Endothelial cell of umbilical vein (primary cell): ENCODE measurements at regions not wholly inside any gene's neighbourhood (a gene's known extent, or its start where the extent isn't known, plus 50 kb on each side); places are given as distances from the start of the nearest gene placed in this dataset.

Source experiments
- CTCF ChIP-seq, 2 donors: IDR thresholded peaks; 1 replicate in 1 of 2; 2 replicates in 1 of 2; pipeline ENCODE4 v1.5.1; 2011; ENCODE audit warnings: low read length in 2 of 2, mild to moderate bottlenecking in 2 of 2, moderate library complexity in 2 of 2, control low read depth in 1 of 2, inconsistent platforms in 1 of 2, low read depth in 1 of 2; ENCODE audit not compliant: insufficient read depth in 1 of 2; ENCODE audit errors: extremely low read depth in 1 of 2
- EZH2 ChIP-seq: IDR thresholded peaks from 2 replicates; pipeline ENCODE4 v1.6.1; 2012; ENCODE audit warnings: borderline replicate concordance, low read depth, mild to moderate bottlenecking, moderate library complexity, low read length, inconsistent platforms; ENCODE audit not compliant: severe bottlenecking
- MAX ChIP-seq: IDR thresholded peaks from 2 replicates; pipeline ENCODE4 v1.6.1; 2011; ENCODE audit not compliant: insufficient read depth, insufficient read length
- POLR2A ChIP-seq: IDR thresholded peaks from 2 replicates; pipeline ENCODE4 v1.6.1; 2012; ENCODE audit warnings: low read depth, mild to moderate bottlenecking, control low read depth, low read length
- POLR2AphosphoS5 ChIP-seq: IDR thresholded peaks from 2 replicates; pipeline ENCODE4 v1.6.1; 2012; ENCODE audit warnings: low read depth, mild to moderate bottlenecking, control low read depth, low read length, moderate library complexity; ENCODE audit not compliant: insufficient read depth

GRCh38 chr1:30810416-30811080 is 53.0 kb upstream of the LAPTM5 start:
- TF ChIP-seq EZH2 (no peak), CTCF (IDR thresholded peaks at IDR 0.05; ENCODE audit: extremely low read depth in 1 of 2, insufficient read depth in 1 of 2, low read depth in 1 of 2, low read length in 2 of 2) (no peak), MAX (no peak), POLR2AphosphoS5 (no peak), POLR2A (no peak)
